ENCODE measurements at regions not wholly inside any gene's neighbourhood (a gene's known extent, or its start where the extent isn't known, plus 50 kb on each side); places are given as distances from the start of the nearest gene placed in this dataset.

- TF ChIP-seq CTCF (IDR thresholded peaks at IDR 0.05; ENCODE audit: low read length) = no peak
- TF ChIP-seq EZH2 (optimal IDR thresholded peaks at IDR 0.05; ENCODE audit: low read depth, low read length) = no peak
- TF ChIP-seq EZH2phosphoT487 (IDR thresholded peaks at IDR 0.05; ENCODE audit: low read length) = no peak
Measured at GRCh38 chr2:81976998-81977397, 1672.4 kb upstream of the LRRTM1 start.
